ENCODE measurements at regions not wholly inside any gene's neighbourhood (a gene's known extent, or its start where the extent isn't known, plus 50 kb on each side); places are given as distances from the start of the nearest gene placed in this dataset.

GRCh38 chr21:37983336-37984095 lies 67.3 kb upstream of the KCNJ6 start:
- no peak for TF ChIP-seq EZH2phosphoT487 (IDR thresholded peaks at IDR 0.05; ENCODE audit: insufficient read depth, low read depth)
- no peak for TF ChIP-seq EZH2 (IDR thresholded peaks at IDR 0.05; ENCODE audit: insufficient read depth, poor library complexity, severe bottlenecking)
